Ishikawa (cell line): ENCODE measurements at regions not wholly inside any gene's neighbourhood (a gene's known extent, or its start where the extent isn't known, plus 50 kb on each side); places are given as distances from the start of the nearest gene placed in this dataset.

Source experiments
- CEBPB ChIP-seq: IDR thresholded peaks from 2 replicates; pipeline ENCODE4 v1.6.1; 2012
- EGR1 ChIP-seq: IDR thresholded peaks from 2 replicates; pipeline ENCODE4 v1.6.1; 2012
- FOXM1 ChIP-seq: IDR thresholded peaks from 2 replicates; pipeline ENCODE4 v1.6.1; 2012; ENCODE audit warnings: low read depth, borderline replicate concordance
- TAF1 ChIP-seq: IDR thresholded peaks from 2 replicates; pipeline ENCODE4 v1.6.1; 2012; ENCODE audit warnings: low read depth, mild to moderate bottlenecking
- TEAD4 ChIP-seq: IDR thresholded peaks from 2 replicates; pipeline ENCODE4 v1.6.1; 2012
- USF1 ChIP-seq: IDR thresholded peaks from 2 replicates; pipeline ENCODE4 v1.6.1; 2012

DNA sequence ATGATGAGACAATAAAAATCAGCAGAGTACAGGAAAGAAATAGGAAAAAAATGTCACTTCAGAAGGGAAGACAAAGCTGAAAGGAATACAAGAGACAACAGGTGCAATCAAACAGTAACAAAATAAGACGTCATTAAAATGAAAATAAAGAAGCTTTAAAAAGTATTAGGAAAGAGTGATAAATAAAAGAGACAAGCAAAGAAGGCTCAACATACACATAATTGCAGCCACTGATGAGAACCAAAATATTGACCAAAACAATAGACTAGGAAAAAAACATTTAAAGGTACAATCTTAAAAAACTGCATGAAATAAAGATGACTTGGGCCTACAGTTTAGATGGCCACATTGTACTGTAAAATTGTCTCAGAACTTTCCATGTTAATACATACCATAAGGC lies 160.5 kb upstream of the MINDY3 start:
- TF ChIP-seq EGR1 (no peak), USF1 (no peak), TAF1 (no peak), FOXM1 (no peak), CEBPB (no peak), TEAD4 (no peak)
